Left lung (tissue), 4 donors: ENCODE measurements at regions not wholly inside any gene's neighbourhood (a gene's known extent, or its start where the extent isn't known, plus 50 kb on each side); places are given as distances from the start of the nearest gene placed in this dataset.

Source experiments
- ATAC-seq: fragments of 200-7000 bp; cut with Tn5 transposase; one replicate; pipeline ENCODE4 v1.9.1; 2020; ENCODE audit warnings: moderate library complexity
- DNase-seq, 4 donors: peaks; one replicate each; pipeline ENCODE4 v3.0.0-alpha.2; 2013 to 2020
- H3K27ac ChIP-seq, 2 donors: fragments of 200-600 bp; sonication (generic) in 1 of 2; one replicate each; pipeline versions ENCODE4 v1.5.0 to v1.8.0; 2020 to 2021
- H3K27me3 ChIP-seq, 2 donors: fragments of 200-600 bp; sonication (generic) in 1 of 2; one replicate each; pipeline versions ENCODE4 v1.5.0 to v1.8.0; 2020 to 2021
- H3K36me3 ChIP-seq, 2 donors: fragments of 200-600 bp; sonication (generic) in 1 of 2; one replicate each; pipeline versions ENCODE4 v1.5.0 to v1.8.0; 2020 to 2021
- H3K4me1 ChIP-seq, 2 donors: fragments of 200-600 bp; one replicate each; pipeline ENCODE4 v1.8.0; 2021
- H3K4me3 ChIP-seq, 2 donors: fragments of 200-600 bp; sonication (generic) in 1 of 2; one replicate each; pipeline versions ENCODE4 v1.5.0 to v1.8.0; 2020 to 2021; ENCODE audit warnings: mild to moderate bottlenecking in 1 of 2
- H3K9me3 ChIP-seq, 2 donors: fragments of 200-600 bp; sonication (generic) in 1 of 2; one replicate each; pipeline versions ENCODE4 v1.5.0 to v1.8.0; 2020 to 2021
- intact Hi-C, 2 donors: fragments of 100-400 bp; cut with DNase I; formaldehyde crosslinking; loops; one replicate each; pipeline versions ENCODE4 v1.11.2 to v1.14.2; 2022
- TF ChIP-seq, protein P1 (sequence below), 2 donors: fragments of 200-600 bp; sonication (generic) in 1 of 2; IDR thresholded peaks; one replicate each; pipeline versions ENCODE4 v1.5.0 to v1.8.0; 2021; ENCODE audit warnings: antibody characterized with exemption in 2 of 2
- donor health status: DM: no; HTN: yes; CAD: no.
- donor health status: DM: no; HTN: no; CAD: no.

DNA sequence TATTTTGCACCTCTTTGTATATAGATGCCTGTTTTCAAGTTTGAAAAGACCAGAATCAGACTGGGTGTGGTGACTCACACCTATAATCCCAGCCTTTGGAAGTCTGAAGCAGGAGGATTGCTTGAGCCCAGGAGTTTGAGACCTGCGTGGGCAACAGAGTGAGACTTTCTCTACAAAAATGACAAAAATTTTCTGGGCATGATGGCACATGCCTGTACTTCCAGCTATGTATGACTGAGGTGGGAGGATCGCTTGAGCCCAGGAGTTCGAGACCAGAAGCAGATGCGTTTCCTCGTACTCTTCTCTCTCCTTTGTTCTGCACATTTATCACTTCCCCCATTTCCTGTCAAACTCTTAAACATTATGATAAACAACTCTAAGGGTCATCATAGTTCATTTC lies 310.0 kb upstream of the SNX7 start:
- H3K4me3 ChIP-seq: no peak overlapping the region
- ATAC-seq (no peak), DNase-seq (no peak)
- TF ChIP-seq, protein P1, sequence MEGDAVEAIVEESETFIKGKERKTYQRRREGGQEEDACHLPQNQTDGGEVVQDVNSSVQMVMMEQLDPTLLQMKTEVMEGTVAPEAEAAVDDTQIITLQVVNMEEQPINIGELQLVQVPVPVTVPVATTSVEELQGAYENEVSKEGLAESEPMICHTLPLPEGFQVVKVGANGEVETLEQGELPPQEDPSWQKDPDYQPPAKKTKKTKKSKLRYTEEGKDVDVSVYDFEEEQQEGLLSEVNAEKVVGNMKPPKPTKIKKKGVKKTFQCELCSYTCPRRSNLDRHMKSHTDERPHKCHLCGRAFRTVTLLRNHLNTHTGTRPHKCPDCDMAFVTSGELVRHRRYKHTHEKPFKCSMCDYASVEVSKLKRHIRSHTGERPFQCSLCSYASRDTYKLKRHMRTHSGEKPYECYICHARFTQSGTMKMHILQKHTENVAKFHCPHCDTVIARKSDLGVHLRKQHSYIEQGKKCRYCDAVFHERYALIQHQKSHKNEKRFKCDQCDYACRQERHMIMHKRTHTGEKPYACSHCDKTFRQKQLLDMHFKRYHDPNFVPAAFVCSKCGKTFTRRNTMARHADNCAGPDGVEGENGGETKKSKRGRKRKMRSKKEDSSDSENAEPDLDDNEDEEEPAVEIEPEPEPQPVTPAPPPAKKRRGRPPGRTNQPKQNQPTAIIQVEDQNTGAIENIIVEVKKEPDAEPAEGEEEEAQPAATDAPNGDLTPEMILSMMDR (IDR thresholded peaks at IDR 0.05): no peak
- H3K27ac ChIP-seq: no peak overlapping the region
- no peaks in the 10 kb centered on the region for H3K36me3 ChIP-seq
- intact Hi-C loops: no loop called here
- no peaks in the 10 kb centered on the region for H3K9me3 ChIP-seq
- no peaks in the 10 kb centered on the region for H3K4me1 ChIP-seq
- no peaks in the 10 kb centered on the region for H3K27me3 ChIP-seq

DNA sequence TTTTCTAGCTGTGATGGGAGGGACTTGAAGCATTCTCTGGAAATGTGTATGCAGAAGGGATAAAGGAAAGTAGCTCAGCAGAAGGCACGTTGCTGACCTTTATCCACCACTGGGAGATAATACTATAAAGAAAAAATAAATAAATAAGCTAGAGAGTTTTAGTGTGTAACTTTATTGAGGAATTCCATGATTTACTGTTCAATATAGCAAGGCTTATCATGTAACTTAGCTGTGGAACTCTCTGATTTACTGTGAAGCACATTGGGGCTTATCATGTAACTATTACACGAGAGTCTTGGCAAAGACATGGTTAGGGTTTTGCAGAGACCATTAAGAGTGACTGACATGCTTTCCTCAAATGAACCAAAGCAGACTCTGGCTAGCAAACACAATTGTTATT lies 316.1 kb upstream of the SNX7 start:
- Histone ChIP-seq H3K27ac (no peak overlapping the region), H3K36me3 (no peaks in the 10 kb centered on the region), H3K4me3 (no peak overlapping the region), H3K27me3 (no peaks in the 10 kb centered on the region), H3K4me1 (no peaks in the 10 kb centered on the region), H3K9me3 (no peaks in the 10 kb centered on the region)
- intact Hi-C loops: no loop called here
- DNase-seq (no peak), ATAC-seq (no peak)
- TF ChIP-seq, protein P1 (IDR thresholded peaks at IDR 0.05): no peak

DNA sequence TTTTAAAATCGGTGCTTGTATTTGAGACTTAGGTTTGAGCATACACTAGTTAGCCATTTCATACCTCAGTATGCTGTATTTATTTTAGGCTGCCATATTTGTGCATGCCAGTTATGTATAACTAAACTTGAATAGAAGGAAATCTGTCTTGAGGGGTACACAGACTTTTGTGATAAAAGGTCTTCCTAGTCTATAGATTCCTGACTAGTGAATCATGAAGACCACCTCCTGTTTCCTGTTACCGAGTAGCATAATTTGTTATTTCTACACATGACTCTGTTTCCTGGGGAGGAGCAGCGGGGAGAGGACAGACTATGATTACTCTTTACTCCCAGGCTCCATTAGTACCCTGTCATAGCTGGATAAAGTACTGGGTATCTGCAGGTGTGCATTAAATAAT lies 316.8 kb upstream of the SNX7 start:
- DNase-seq (no peak), ATAC-seq (no peak)
- Histone ChIP-seq H3K27me3 (no peaks in the 10 kb centered on the region), H3K9me3 (no peaks in the 10 kb centered on the region), H3K4me1 (no peaks in the 10 kb centered on the region), H3K27ac (no peak overlapping the region), H3K36me3 (no peaks in the 10 kb centered on the region), H3K4me3 (no peak overlapping the region)
- TF ChIP-seq, protein P1 (IDR thresholded peaks at IDR 0.05): no peak
- intact Hi-C loops: no loop called here

DNA sequence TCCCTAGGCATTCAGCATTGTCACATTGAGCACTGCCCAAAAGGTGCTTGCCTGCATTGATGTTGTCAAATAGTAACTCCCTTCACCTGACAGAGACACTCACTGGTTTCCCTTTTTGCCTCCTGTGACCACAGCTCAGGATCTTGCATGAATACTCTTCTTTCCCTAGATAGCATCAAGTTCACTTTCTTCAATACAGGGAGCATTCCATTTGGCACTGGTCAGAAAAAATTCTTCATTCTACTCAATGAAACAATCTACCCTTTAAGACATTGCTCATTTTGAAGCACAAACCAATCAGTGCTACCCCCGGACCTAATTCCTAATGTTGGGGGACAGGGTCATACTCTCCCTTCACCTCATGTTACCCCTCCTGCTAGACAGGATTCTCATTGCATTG lies 319.0 kb upstream of the SNX7 start:
- H3K4me3 ChIP-seq: no peak overlapping the region
- ATAC-seq: no peak
- TF ChIP-seq, protein P1 (IDR thresholded peaks at IDR 0.05): no peak
- no peaks in the 10 kb centered on the region for H3K36me3 ChIP-seq
- intact Hi-C loops: no loop called here
- no peaks in the 10 kb centered on the region for H3K4me1 ChIP-seq
- no peak overlapping the region for H3K27ac ChIP-seq
- no peaks in the 10 kb centered on the region for H3K9me3 ChIP-seq
- H3K27me3 ChIP-seq: no peaks in the 10 kb centered on the region
- no peak for DNase-seq

DNA sequence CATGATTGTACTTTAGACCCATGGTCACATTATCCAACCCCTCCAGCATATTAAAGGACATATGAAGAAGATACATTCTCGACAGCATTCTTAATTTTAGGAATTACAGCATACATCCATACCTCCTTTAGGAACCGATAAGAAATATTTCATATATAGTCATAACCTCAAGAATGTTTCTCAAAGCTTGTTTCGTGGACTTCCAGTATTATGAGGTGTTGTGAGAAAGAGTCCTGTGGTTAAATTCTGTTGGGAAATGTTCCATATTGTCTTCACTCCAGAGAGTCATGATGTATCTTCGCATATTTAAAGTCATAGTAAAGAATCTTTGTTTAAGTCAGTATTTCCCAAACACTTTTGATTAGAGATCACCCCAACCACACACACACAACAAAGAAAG lies 321.0 kb upstream of the SNX7 start:
- TF ChIP-seq, protein P1 (IDR thresholded peaks at IDR 0.05): no peak
- intact Hi-C loops: no loop called here
- no peaks in the 10 kb centered on the region for H3K4me1 ChIP-seq
- no peak overlapping the region for H3K4me3 ChIP-seq
- no peak overlapping the region for H3K27ac ChIP-seq
- H3K36me3 ChIP-seq: no peaks in the 10 kb centered on the region
- ATAC-seq (no peak), DNase-seq (no peak)
- no peaks in the 10 kb centered on the region for H3K27me3 ChIP-seq
- no peaks in the 10 kb centered on the region for H3K9me3 ChIP-seq
